Smooth muscle cell (in vitro differentiated cells): ENCODE measurements at regions not wholly inside any gene's neighbourhood (a gene's known extent, or its start where the extent isn't known, plus 50 kb on each side); places are given as distances from the start of the nearest gene placed in this dataset.

ENCODE experiments used
- DNase-seq: peaks from one replicate; lab custom pipeline; 2025; ENCODE audit not compliant: unreplicated experiment; lab: John Stamatoyannopoulos, UW
- H2AFZ ChIP-seq: fragments of 200-600 bp; sonication (generic); 2 replicates; pipeline ENCODE4 v1.6.0; 2016; ENCODE audit warnings: antibody characterized with exemption, low read depth, mild to moderate bottlenecking
- H3F3A ChIP-seq: fragments of 200-600 bp; sonication (generic); 2 replicates; pipeline ENCODE4 v1.6.0; 2017; ENCODE audit warnings: antibody characterized with exemption, low read depth
- H3K27ac ChIP-seq: fragments of 200-600 bp; sonication (generic); 2 replicates; pipeline ENCODE4 v1.5.1; 2016; ENCODE audit warnings: low read depth, mild to moderate bottlenecking
- H3K27me3 ChIP-seq: fragments of 200-600 bp; sonication (generic); 2 replicates; pipeline ENCODE4 v1.6.1; 2016; ENCODE audit warnings: low read depth, mild to moderate bottlenecking
- H3K36me3 ChIP-seq: fragments of 200-600 bp; sonication (generic); 2 replicates; pipeline ENCODE4 v1.5.1; 2016; ENCODE audit warnings: low read depth
- H3K4me1 ChIP-seq: fragments of 200-600 bp; sonication (generic); 2 replicates; pipeline ENCODE4 v1.5.1; 2016; ENCODE audit warnings: low read depth
- H3K4me2 ChIP-seq: fragments of 200-600 bp; sonication (generic); 2 replicates; pipeline ENCODE4 v1.6.0; 2016; ENCODE audit warnings: mild to moderate bottlenecking
- H3K4me3 ChIP-seq: fragments of 200-600 bp; sonication (generic); 2 replicates; pipeline ENCODE4 v1.5.1; 2016; ENCODE audit warnings: mild to moderate bottlenecking
- H3K79me2 ChIP-seq: fragments of 200-600 bp; sonication (generic); 2 replicates; pipeline ENCODE4 v1.6.0; 2016; ENCODE audit warnings: low read depth, mild to moderate bottlenecking
- H3K9ac ChIP-seq: fragments of 200-600 bp; sonication (generic); 2 replicates; pipeline ENCODE4 v1.6.0; 2016; ENCODE audit warnings: low read depth
- H3K9me3 ChIP-seq: fragments of 200-600 bp; sonication (generic); replicated peaks from 2 replicates; pipeline ENCODE4 v1.5.1; 2016; ENCODE audit warnings: low read depth
- H4K20me1 ChIP-seq: fragments of 200-600 bp; sonication (generic); 2 replicates; pipeline ENCODE4 v1.6.0; 2016; ENCODE audit warnings: low read depth
- WGBS: methylation state at CpG from one replicate; pipeline ENCODE4 v1.1.7; 2016; ENCODE audit warnings: low lambda C conversion rate; 5-methylcytosine and 5-hydroxymethylcytosine counted together
- TF ChIP-seq, protein P1 (sequence below): fragments of 200-600 bp; sonication (generic); IDR thresholded peaks from 2 replicates; pipeline ENCODE4 v1.5.1; 2017; ENCODE audit warnings: borderline replicate concordance, mild to moderate bottlenecking, antibody characterized with exemption; ENCODE audit not compliant: insufficient read depth, poor library complexity, severe bottlenecking

DNA sequence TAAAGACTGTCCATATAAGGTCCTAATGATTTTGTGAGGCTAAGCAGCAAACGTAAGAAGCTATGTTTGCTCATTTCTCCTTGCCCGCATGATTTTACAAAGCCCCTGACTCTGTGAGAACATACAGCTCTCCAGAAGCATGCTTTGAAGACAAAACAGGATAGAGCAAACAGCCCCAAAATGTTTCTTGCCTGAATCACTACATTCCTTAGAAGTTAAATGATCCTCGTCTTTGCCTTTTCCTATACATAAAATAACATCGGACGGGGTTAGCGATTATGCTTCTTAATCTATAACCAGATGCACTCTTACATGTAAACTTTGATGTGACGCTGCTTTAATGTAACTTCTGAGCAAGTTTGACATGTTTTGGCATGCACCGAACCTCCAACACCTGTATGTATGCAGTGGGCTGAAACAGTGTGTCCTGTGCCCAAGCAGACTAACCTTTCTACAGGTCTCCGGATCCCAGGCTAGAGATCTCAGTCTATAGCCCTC, 353.7 kb downstream of the CETN3 start:
- Histone ChIP-seq H3K27me3 (no peaks in the 10 kb centered on the region), H3K79me2 (no peaks in the 10 kb centered on the region), H3K4me1 (peaks cover 14% of the 10 kb centered on the region), H2AFZ (no peak overlapping the region), H3K4me2 (peak overlapping the region; percentile 79), H3F3A (peaks cover 4% of the 10 kb centered on the region), H3K9ac (no peak overlapping the region), H3K9me3 (no peaks in the 10 kb centered on the region), H4K20me1 (no peaks in the 10 kb centered on the region), H3K27ac (peak overlapping the region; percentile 50), H3K4me3 (peak overlapping the region; percentile 19), H3K36me3 (no peaks in the 10 kb centered on the region)
- DNase-seq = no peak
- 11% methylated on average over 9 of the region's 9 CpGs for WGBS
- TF ChIP-seq, protein P1, sequence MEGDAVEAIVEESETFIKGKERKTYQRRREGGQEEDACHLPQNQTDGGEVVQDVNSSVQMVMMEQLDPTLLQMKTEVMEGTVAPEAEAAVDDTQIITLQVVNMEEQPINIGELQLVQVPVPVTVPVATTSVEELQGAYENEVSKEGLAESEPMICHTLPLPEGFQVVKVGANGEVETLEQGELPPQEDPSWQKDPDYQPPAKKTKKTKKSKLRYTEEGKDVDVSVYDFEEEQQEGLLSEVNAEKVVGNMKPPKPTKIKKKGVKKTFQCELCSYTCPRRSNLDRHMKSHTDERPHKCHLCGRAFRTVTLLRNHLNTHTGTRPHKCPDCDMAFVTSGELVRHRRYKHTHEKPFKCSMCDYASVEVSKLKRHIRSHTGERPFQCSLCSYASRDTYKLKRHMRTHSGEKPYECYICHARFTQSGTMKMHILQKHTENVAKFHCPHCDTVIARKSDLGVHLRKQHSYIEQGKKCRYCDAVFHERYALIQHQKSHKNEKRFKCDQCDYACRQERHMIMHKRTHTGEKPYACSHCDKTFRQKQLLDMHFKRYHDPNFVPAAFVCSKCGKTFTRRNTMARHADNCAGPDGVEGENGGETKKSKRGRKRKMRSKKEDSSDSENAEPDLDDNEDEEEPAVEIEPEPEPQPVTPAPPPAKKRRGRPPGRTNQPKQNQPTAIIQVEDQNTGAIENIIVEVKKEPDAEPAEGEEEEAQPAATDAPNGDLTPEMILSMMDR = no peak

GRCh38 chr5:90054612-90055011, 354.9 kb downstream of the CETN3 start:
- TF ChIP-seq, protein P1 = no peak
- Histone ChIP-seq H3F3A (peaks cover 4% of the 10 kb centered on the region), H3K4me2 (no peak overlapping the region), H3K9me3 (no peaks in the 10 kb centered on the region), H3K36me3 (no peaks in the 10 kb centered on the region), H3K27me3 (no peaks in the 10 kb centered on the region), H3K27ac (no peak overlapping the region), H3K79me2 (no peaks in the 10 kb centered on the region), H3K4me3 (no peak overlapping the region), H2AFZ (no peak overlapping the region), H4K20me1 (no peaks in the 10 kb centered on the region), H3K9ac (no peak overlapping the region), H3K4me1 (peaks cover 14% of the 10 kb centered on the region)
- no peak for DNase-seq
- 86% methylated on average over 3 of the region's 3 CpGs for WGBS

GRCh38 chr5:90051756-90052155, 357.8 kb downstream of the CETN3 start:
- TF ChIP-seq, protein P1 = no peak
- H3K79me2 ChIP-seq = no peaks in the 10 kb centered on the region
- no peaks in the 10 kb centered on the region for H3K27me3 ChIP-seq
- H4K20me1 ChIP-seq = no peaks in the 10 kb centered on the region
- WGBS = 96% methylated on average over 1 of the region's 1 CpG
- H3K27ac ChIP-seq = no peak overlapping the region
- no peak overlapping the region for H2AFZ ChIP-seq
- H3K4me2 ChIP-seq = no peak overlapping the region
- peaks cover under 1% of the 10 kb centered on the region for H3F3A ChIP-seq
- no peak overlapping the region for H3K4me3 ChIP-seq
- H3K4me1 ChIP-seq = peaks cover 9% of the 10 kb centered on the region
- H3K9ac ChIP-seq = no peak overlapping the region
- no peaks in the 10 kb centered on the region for H3K36me3 ChIP-seq
- DNase-seq = no peak
- no peaks in the 10 kb centered on the region for H3K9me3 ChIP-seq

DNA sequence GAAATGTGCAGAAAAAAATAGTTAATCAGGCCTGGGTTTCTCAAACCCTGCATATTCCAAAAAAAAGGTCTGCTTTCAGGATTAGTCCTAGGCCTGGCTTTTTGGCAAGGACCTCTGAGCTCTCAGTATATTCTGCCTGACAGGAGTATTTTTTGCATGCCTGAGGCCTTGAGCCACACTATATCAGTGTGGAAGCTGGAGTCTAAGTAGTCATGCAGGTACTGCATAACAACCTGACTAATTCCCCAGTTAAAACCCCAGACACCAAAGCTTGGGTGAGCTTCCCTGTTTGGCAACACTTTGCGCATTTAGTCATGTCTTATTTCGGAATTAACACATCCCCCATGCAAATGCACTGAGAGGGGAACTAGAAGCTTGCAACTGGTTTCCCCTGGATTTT, 359.5 kb downstream of the CETN3 start:
- Histone ChIP-seq H2AFZ (peak overlapping the region; percentile 26), H4K20me1 (no peaks in the 10 kb centered on the region), H3K79me2 (no peaks in the 10 kb centered on the region), H3K9ac (no peak overlapping the region), H3K4me2 (no peak overlapping the region), H3K36me3 (no peaks in the 10 kb centered on the region), H3K9me3 (no peaks in the 10 kb centered on the region), H3K27me3 (no peaks in the 10 kb centered on the region), H3K4me3 (no peak overlapping the region), H3K4me1 (no peaks in the 10 kb centered on the region), H3F3A (no peaks in the 10 kb centered on the region), H3K27ac (no peak overlapping the region)
- TF ChIP-seq, protein P1 = no peak
- 78% methylated on average over 2 of the region's 2 CpGs for WGBS
- DNase-seq = no peak
